ENCODE measurements at regions not wholly inside any gene's neighbourhood (a gene's known extent, or its start where the extent isn't known, plus 50 kb on each side); places are given as distances from the start of the nearest gene placed in this dataset.

DNA sequence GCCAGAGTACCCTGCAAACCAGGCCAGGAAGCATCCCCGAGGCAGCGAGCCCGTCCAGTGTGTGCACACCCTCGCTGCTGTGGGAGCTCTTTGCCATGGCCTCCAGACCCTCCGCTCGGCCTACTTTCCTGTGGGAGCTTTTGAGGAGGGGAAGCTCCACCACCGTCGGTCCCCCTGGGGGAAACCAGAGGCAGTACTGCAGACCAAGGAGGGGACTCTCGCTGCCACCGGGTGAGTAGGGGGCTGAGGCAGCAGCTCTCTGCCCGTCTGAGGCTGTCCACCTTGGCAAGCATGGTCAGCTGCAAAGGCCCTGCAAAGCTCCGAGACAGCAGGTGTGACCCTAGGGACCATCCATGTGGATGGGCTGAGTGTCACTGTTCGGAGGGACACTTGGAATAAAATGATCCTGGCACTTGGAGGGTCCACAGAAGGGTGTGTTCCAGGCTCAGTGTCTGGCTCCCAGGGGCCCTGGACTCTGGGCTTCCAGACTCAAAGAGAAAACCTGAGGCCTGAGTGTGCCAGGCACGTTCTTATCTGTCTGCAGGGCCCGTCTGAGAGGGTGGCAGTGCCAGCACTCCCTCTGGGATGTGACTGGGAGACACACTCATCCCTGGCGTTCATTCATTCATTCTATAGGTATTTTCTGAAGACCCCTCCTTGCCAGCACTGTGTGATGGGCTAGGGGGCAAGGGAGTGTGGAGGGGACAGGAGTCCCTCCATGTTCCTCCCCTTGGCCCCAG, 282.8 kb upstream of the HS6ST1 start:
- Histone ChIP-seq H3K4me3 (ENCODE audit: low read depth, low read length, poor library complexity, severe bottlenecking) (no peak overlapping the region), H3K27ac (ENCODE audit: low read depth, low read length, poor library complexity, severe bottlenecking) (no peak overlapping the region), H3K27me3 (replicated peaks; ENCODE audit: insufficient read depth, low read depth, low read length, poor library complexity) (no peaks in the 10 kb centered on the region), H3K9me3 (ENCODE audit: low read depth, low read length, poor library complexity, severe bottlenecking) (no peaks in the 10 kb centered on the region), H3K4me1 (ENCODE audit: insufficient read depth, low read length, poor library complexity, severe bottlenecking) (no peaks in the 10 kb centered on the region), H3K36me3 (ENCODE audit: insufficient read depth, low read length, poor library complexity, severe bottlenecking) (no peaks in the 10 kb centered on the region)
- no TSS peak for BruUV-seq (replicated peaks)
- DNase-seq (ENCODE audit: low spot score), result no peak
- CTCF ChIA-PET, result no interaction called here
- POLR2A ChIA-PET (ENCODE audit: low non-redundant PET), result no interaction called here
- intact Hi-C loops (cut with micrococcal nuclease; ENCODE audit: unreplicated experiment), result no loop called here
- TF ChIP-seq, protein P1, sequence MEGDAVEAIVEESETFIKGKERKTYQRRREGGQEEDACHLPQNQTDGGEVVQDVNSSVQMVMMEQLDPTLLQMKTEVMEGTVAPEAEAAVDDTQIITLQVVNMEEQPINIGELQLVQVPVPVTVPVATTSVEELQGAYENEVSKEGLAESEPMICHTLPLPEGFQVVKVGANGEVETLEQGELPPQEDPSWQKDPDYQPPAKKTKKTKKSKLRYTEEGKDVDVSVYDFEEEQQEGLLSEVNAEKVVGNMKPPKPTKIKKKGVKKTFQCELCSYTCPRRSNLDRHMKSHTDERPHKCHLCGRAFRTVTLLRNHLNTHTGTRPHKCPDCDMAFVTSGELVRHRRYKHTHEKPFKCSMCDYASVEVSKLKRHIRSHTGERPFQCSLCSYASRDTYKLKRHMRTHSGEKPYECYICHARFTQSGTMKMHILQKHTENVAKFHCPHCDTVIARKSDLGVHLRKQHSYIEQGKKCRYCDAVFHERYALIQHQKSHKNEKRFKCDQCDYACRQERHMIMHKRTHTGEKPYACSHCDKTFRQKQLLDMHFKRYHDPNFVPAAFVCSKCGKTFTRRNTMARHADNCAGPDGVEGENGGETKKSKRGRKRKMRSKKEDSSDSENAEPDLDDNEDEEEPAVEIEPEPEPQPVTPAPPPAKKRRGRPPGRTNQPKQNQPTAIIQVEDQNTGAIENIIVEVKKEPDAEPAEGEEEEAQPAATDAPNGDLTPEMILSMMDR (conservative IDR thresholded peaks at IDR 0.05; ENCODE audit: low read depth, low read length), result no peak
- TF ChIP-seq EZH2 (IDR thresholded peaks at IDR 0.05; ENCODE audit: borderline replicate concordance, low read depth, low read length, poor library complexity, severe bottlenecking), result no peak

DNA sequence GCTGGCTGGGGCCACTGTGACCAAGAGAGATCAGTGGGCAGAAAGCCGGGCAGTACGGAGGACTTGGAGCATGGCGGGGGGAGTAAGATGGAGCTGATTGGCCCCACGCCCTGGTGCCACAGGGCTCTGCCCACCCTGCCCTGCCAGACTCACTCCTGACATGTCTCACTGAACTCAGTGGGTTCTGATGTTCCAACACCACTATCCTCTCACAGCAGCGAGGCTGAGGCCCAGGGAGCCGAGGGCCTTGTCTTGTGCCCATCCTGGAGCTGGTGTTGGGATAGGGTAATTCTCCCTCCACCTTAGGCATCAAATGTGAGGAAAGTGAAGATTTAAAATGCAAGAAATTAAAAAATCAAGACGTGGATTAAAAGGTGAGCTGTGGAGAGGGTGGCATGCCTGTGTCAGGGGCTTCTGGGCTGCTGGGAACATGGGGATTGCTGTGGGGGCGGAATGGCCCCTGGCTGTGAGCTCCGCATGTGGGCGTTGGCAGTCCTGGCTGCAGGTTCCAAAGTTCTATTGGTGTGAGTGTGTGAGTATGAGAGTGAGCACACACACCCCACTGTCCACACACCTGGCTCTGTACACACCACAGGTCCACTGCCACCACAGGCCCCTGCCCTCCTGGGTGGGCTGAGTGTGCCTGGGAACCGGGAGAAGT, 283.5 kb upstream of the HS6ST1 start:
- H3K27ac ChIP-seq (ENCODE audit: low read depth, low read length, poor library complexity, severe bottlenecking), result no peak overlapping the region
- no peak for DNase-seq (ENCODE audit: low spot score)

DNA sequence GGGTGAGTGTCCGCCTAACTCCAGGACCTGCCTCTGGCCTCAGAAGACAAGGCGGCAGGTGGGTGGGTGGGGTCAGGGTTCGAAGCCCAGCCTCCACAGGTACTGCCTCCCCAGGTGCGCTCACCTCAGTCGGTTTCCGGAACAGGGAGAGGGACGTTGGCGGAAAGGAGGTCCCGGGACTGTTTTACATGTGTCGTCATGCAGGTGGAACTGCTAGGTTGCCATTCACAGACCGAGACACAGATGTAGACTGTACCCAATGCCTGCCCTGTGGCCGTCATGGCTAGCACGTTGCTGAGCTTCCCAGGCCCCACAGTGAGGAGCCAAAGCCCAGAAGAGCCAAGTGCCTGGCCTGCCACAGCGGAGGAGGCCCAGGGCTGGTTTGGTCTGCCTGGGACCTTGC, 284.0 kb upstream of the HS6ST1 start:
- Histone ChIP-seq H3K4me3 (ENCODE audit: low read depth, low read length, poor library complexity, severe bottlenecking) (no peak overlapping the region), H3K27me3 (replicated peaks; ENCODE audit: insufficient read depth, low read depth, low read length, poor library complexity) (no peaks in the 10 kb centered on the region), H3K36me3 (ENCODE audit: insufficient read depth, low read length, poor library complexity, severe bottlenecking) (no peaks in the 10 kb centered on the region), H3K9me3 (ENCODE audit: low read depth, low read length, poor library complexity, severe bottlenecking) (no peaks in the 10 kb centered on the region), H3K27ac (ENCODE audit: low read depth, low read length, poor library complexity, severe bottlenecking) (no peak overlapping the region), H3K4me1 (ENCODE audit: insufficient read depth, low read length, poor library complexity, severe bottlenecking) (no peaks in the 10 kb centered on the region)
- ChIA-PET POLR2A (ENCODE audit: low non-redundant PET) (no interaction called here), CTCF (no interaction called here)
- BruUV-seq (replicated peaks), result no TSS peak
- DNase-seq (ENCODE audit: low spot score), result no peak
- TF ChIP-seq, protein P1 (conservative IDR thresholded peaks at IDR 0.05; ENCODE audit: low read depth, low read length), result no peak
- no peak for TF ChIP-seq EZH2 (IDR thresholded peaks at IDR 0.05; ENCODE audit: borderline replicate concordance, low read depth, low read length, poor library complexity, severe bottlenecking)
- intact Hi-C loops (cut with micrococcal nuclease; ENCODE audit: unreplicated experiment), result no loop called here

More for the DNA sequence above, 283.5 kb upstream of the HS6ST1 start:
- Histone ChIP-seq H3K4me3 (ENCODE audit: low read depth, low read length, poor library complexity, severe bottlenecking) (no peak overlapping the region), H3K4me1 (ENCODE audit: insufficient read depth, low read length, poor library complexity, severe bottlenecking) (no peaks in the 10 kb centered on the region), H3K27me3 (replicated peaks; ENCODE audit: insufficient read depth, low read depth, low read length, poor library complexity) (no peaks in the 10 kb centered on the region), H3K9me3 (ENCODE audit: low read depth, low read length, poor library complexity, severe bottlenecking) (no peaks in the 10 kb centered on the region), H3K36me3 (ENCODE audit: insufficient read depth, low read length, poor library complexity, severe bottlenecking) (no peaks in the 10 kb centered on the region)
- ChIA-PET CTCF (no interaction called here), POLR2A (ENCODE audit: low non-redundant PET) (interaction anchor here (0.5 kb wide), 1 partner anchor 926 kb away, joined by 3 read pairs; no protein-coding TSS in a partner anchor)
- no TSS peak for BruUV-seq (replicated peaks)
- TF ChIP-seq EZH2 (IDR thresholded peaks at IDR 0.05; ENCODE audit: borderline replicate concordance, low read depth, low read length, poor library complexity, severe bottlenecking), result no peak
- TF ChIP-seq, protein P1 (conservative IDR thresholded peaks at IDR 0.05; ENCODE audit: low read depth, low read length), result no peak
- intact Hi-C loops (cut with micrococcal nuclease; ENCODE audit: unreplicated experiment), result no loop called here

All from A673 (cell line).